ENCODE measurements at regions not wholly inside any gene's neighbourhood (a gene's known extent, or its start where the extent isn't known, plus 50 kb on each side); places are given as distances from the start of the nearest gene placed in this dataset.

- H3K36me3 ChIP-seq = no peaks in the 10 kb centered on the region
- H3K27ac ChIP-seq = no peak overlapping the region
- no peak for TF ChIP-seq POLR2AphosphoS5 (IDR thresholded peaks at IDR 0.05)
- TF ChIP-seq POLR2A (IDR thresholded peaks at IDR 0.05) = no peak
- TF ChIP-seq CTCF (IDR thresholded peaks at IDR 0.05 in 8 of 11, conservative IDR thresholded peaks at IDR 0.05 in 3 of 11) = no peak
- H3K4me1 ChIP-seq = no peaks in the 10 kb centered on the region
- 39 to 44% (median 42%) methylated on average over 4 to 6 of the region's 6 CpGs for WGBS, 5 donors
- intact Hi-C loops (cut with DNase I; ENCODE audit: low total_unique reads) = no loop called here
- H3K27me3 ChIP-seq (replicated peaks in 1 of 7) = peaks cover 0 to 69% (median 0%) of the 10 kb centered on the region in 7 donors
- peaks cover 0 to 3% (median 0%) of the 10 kb centered on the region in 8 donors for H3K9me3 ChIP-seq
- no peak for DNase-seq
- no peak overlapping the region for H3K4me3 ChIP-seq
Observed at GRCh38 chr1:18009055-18009454, 98.5 kb upstream of the IGSF21 start.

- no peak for DNase-seq
- Histone ChIP-seq H3K4me3 (no peak overlapping the region), H3K4me1 (no peaks in the 10 kb centered on the region), H3K9me3 (peaks cover 0 to 3% (median 0%) of the 10 kb centered on the region in 8 donors), H3K27me3 (replicated peaks in 1 of 7) (peaks cover 0 to 68% (median 0%) of the 10 kb centered on the region in 7 donors), H3K27ac (no peak overlapping the region), H3K36me3 (no peaks in the 10 kb centered on the region)
- 6 to 18% (median 11%) methylated on average over 7 to 8 of the region's 8 CpGs for WGBS, 5 donors
- intact Hi-C loops (cut with DNase I; ENCODE audit: low total_unique reads) = no loop called here
- TF ChIP-seq POLR2AphosphoS5 (IDR thresholded peaks at IDR 0.05) = no peak
- TF ChIP-seq CTCF (IDR thresholded peaks at IDR 0.05 in 8 of 11, conservative IDR thresholded peaks at IDR 0.05 in 3 of 11) = no peak
- TF ChIP-seq POLR2A (IDR thresholded peaks at IDR 0.05) = no peak
Observed at GRCh38 chr1:18009478-18009961, 98.1 kb upstream of the IGSF21 start.

GRCh38 chr1:18010408-18010807 is 97.2 kb upstream of the IGSF21 start:
- no peak for DNase-seq
- intact Hi-C loops (cut with DNase I; ENCODE audit: low total_unique reads) = no loop called here
- Histone ChIP-seq H3K4me1 (no peaks in the 10 kb centered on the region), H3K9me3 (peaks cover 0 to 3% (median 0%) of the 10 kb centered on the region in 8 donors), H3K27ac (no peak overlapping the region), H3K4me3 (no peak overlapping the region), H3K27me3 (replicated peaks in 1 of 7) (peaks cover 0 to 70% (median 0%) of the 10 kb centered on the region in 7 donors), H3K36me3 (no peaks in the 10 kb centered on the region)
- 71 to 83% (median 76%) methylated on average over 4 of the region's 4 CpGs for WGBS, 5 donors
- no peak for TF ChIP-seq POLR2AphosphoS5 (IDR thresholded peaks at IDR 0.05)
- no peak for TF ChIP-seq POLR2A (IDR thresholded peaks at IDR 0.05)
- no peak for TF ChIP-seq CTCF (IDR thresholded peaks at IDR 0.05 in 8 of 11, conservative IDR thresholded peaks at IDR 0.05 in 3 of 11)

- H3K4me3 ChIP-seq = no peak overlapping the region
- H3K36me3 ChIP-seq = no peaks in the 10 kb centered on the region
- TF ChIP-seq CTCF (IDR thresholded peaks at IDR 0.05 in 8 of 11, conservative IDR thresholded peaks at IDR 0.05 in 3 of 11) (no peak), POLR2A (IDR thresholded peaks at IDR 0.05) (no peak), POLR2AphosphoS5 (IDR thresholded peaks at IDR 0.05) (no peak)
- WGBS, 5 donors = 44 to 70% (median 57%) methylated on average over 2 of the region's 2 CpGs
- DNase-seq = no peak
- H3K4me1 ChIP-seq = no peaks in the 10 kb centered on the region
- intact Hi-C loops (cut with DNase I; ENCODE audit: low total_unique reads) = no loop called here
- H3K27me3 ChIP-seq (replicated peaks in 1 of 7) = peaks cover 0 to 73% (median 0%) of the 10 kb centered on the region in 7 donors
- H3K27ac ChIP-seq = no peak overlapping the region
- peaks cover 0 to 3% (median 0%) of the 10 kb centered on the region in 8 donors for H3K9me3 ChIP-seq
Observed at GRCh38 chr1:18010945-18011344, 96.7 kb upstream of the IGSF21 start.

Data from spleen (tissue), 11 donors.